Hepatocyte (in vitro differentiated cells): ENCODE measurements at regions not wholly inside any gene's neighbourhood (a gene's known extent, or its start where the extent isn't known, plus 50 kb on each side); places are given as distances from the start of the nearest gene placed in this dataset.

ENCODE experiments used
- CTCF ChIP-seq: fragments of 200-600 bp; sonication (generic); IDR thresholded peaks from 2 replicates; pipeline ENCODE4 v1.5.1; 2016; ENCODE audit warnings: antibody characterized with exemption, mild to moderate bottlenecking; ENCODE audit not compliant: poor library complexity
- EZH2 ChIP-seq: fragments of 200-600 bp; sonication (generic); IDR thresholded peaks from 2 replicates; pipeline ENCODE4 v1.6.1; 2016; ENCODE audit warnings: antibody characterized with exemption, mild to moderate bottlenecking, borderline replicate concordance
- EZH2phosphoT487 ChIP-seq: fragments of 200-600 bp; sonication (generic); IDR thresholded peaks from one replicate; pipeline ENCODE4 v1.6.1; 2018; ENCODE audit warnings: antibody characterized with exemption, mild to moderate bottlenecking, low read depth, moderate library complexity; ENCODE audit not compliant: unreplicated experiment, severe bottlenecking

- TF ChIP-seq CTCF (no peak), EZH2 (no peak), EZH2phosphoT487 (no peak)
These were observed 196.1 kb downstream of the PDCD6IP start for GRCh38 chr3:33994568-33994967.
